NCI-H128 (cell line): ENCODE measurements at regions not wholly inside any gene's neighbourhood (a gene's known extent, or its start where the extent isn't known, plus 50 kb on each side); places are given as distances from the start of the nearest gene placed in this dataset.

Source experiments
- DNase-seq: peaks from one replicate; lab custom pipeline; 2025; ENCODE audit not compliant: unreplicated experiment; lab: John Stamatoyannopoulos, UW

- no peak for DNase-seq
These were observed 1084.9 kb downstream of the ADGRL3 start for GRCh38 chr4:62285026-62285425.

- no peak for DNase-seq
These were observed 1079.6 kb downstream of the ADGRL3 start for GRCh38 chr4:62279689-62280088.

- DNase-seq = no peak
These were observed 1075.3 kb downstream of the ADGRL3 start for GRCh38 chr4:62275470-62275869.

GRCh38 chr4:62274782-62275181 lies 1074.7 kb downstream of the ADGRL3 start:
- DNase-seq = no peak

GRCh38 chr4:62271107-62271506 lies 1071.0 kb downstream of the ADGRL3 start:
- DNase-seq = no peak

- no peak for DNase-seq
These were observed 1069.8 kb downstream of the ADGRL3 start for GRCh38 chr4:62269918-62270317.

GRCh38 chr4:62263454-62263853 lies 1063.3 kb downstream of the ADGRL3 start:
- no peak for DNase-seq

- DNase-seq = no peak
These were observed 1062.5 kb downstream of the ADGRL3 start for GRCh38 chr4:62262676-62263075.

GRCh38 chr4:62260254-62260653 lies 1060.1 kb downstream of the ADGRL3 start:
- no peak for DNase-seq

- DNase-seq = no peak
These were observed 1056.4 kb downstream of the ADGRL3 start for GRCh38 chr4:62256479-62256878.

- DNase-seq = no peak
These were observed 1052.6 kb downstream of the ADGRL3 start for GRCh38 chr4:62252728-62253127.

GRCh38 chr4:62250100-62250499 lies 1050.0 kb downstream of the ADGRL3 start:
- DNase-seq = no peak

- no peak for DNase-seq
These were observed 1043.8 kb downstream of the ADGRL3 start for GRCh38 chr4:62243895-62244294.

GRCh38 chr4:62235911-62236310 lies 1035.8 kb downstream of the ADGRL3 start:
- DNase-seq = no peak

GRCh38 chr4:62232814-62233213 lies 1032.7 kb downstream of the ADGRL3 start:
- DNase-seq = no peak

- DNase-seq = no peak
These were observed 1031.9 kb downstream of the ADGRL3 start for GRCh38 chr4:62231994-62232393.

GRCh38 chr4:62226082-62226481 lies 1026.0 kb downstream of the ADGRL3 start:
- no peak for DNase-seq

GRCh38 chr4:62222121-62222520 lies 1022.0 kb downstream of the ADGRL3 start:
- no peak for DNase-seq

GRCh38 chr4:62210486-62210885 lies 1010.4 kb downstream of the ADGRL3 start:
- DNase-seq = no peak

GRCh38 chr4:62209757-62210485 lies 1009.8 kb downstream of the ADGRL3 start:
- DNase-seq = no peak

- DNase-seq = no peak
These were observed 1008.8 kb downstream of the ADGRL3 start for GRCh38 chr4:62208921-62209320.

- DNase-seq = no peak
These were observed 1004.0 kb downstream of the ADGRL3 start for GRCh38 chr4:62204136-62204535.

- no peak for DNase-seq
These were observed 999.2 kb downstream of the ADGRL3 start for GRCh38 chr4:62199291-62199810.
